ENCODE measurements at regions not wholly inside any gene's neighbourhood (a gene's known extent, or its start where the extent isn't known, plus 50 kb on each side); places are given as distances from the start of the nearest gene placed in this dataset.

DNA sequence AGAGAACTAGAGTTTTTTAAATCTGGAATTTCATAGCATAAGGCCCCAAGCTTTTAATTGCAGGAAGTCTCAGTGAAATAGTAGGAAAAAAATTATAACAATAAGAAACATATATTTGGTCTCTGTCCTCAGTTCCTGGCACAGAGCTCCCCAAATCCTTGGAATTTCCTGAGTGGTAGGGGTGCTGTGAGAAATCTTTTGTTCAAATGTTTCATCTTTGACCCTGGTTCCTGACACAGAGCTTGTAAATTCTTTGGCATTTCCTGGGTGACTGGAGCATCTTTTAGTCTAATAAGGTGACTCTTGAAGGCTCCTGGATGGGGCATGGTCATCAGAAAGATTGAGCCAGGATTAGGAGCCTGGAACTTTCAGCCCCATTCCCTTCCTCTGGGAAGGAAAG is 225.7 kb upstream of the AJAP1 start:
- Histone ChIP-seq H3K4me3 (ENCODE audit: low read depth, low read length) (no peak overlapping the region), H3K36me3 (ENCODE audit: insufficient read depth) (no peaks in the 10 kb centered on the region), H3K4me1 (ENCODE audit: insufficient read depth) (no peaks in the 10 kb centered on the region), H3K27ac (ENCODE audit: low read depth) (no peak overlapping the region)
- DNase-seq (ENCODE audit: extremely low spot score) = no peak

DNA sequence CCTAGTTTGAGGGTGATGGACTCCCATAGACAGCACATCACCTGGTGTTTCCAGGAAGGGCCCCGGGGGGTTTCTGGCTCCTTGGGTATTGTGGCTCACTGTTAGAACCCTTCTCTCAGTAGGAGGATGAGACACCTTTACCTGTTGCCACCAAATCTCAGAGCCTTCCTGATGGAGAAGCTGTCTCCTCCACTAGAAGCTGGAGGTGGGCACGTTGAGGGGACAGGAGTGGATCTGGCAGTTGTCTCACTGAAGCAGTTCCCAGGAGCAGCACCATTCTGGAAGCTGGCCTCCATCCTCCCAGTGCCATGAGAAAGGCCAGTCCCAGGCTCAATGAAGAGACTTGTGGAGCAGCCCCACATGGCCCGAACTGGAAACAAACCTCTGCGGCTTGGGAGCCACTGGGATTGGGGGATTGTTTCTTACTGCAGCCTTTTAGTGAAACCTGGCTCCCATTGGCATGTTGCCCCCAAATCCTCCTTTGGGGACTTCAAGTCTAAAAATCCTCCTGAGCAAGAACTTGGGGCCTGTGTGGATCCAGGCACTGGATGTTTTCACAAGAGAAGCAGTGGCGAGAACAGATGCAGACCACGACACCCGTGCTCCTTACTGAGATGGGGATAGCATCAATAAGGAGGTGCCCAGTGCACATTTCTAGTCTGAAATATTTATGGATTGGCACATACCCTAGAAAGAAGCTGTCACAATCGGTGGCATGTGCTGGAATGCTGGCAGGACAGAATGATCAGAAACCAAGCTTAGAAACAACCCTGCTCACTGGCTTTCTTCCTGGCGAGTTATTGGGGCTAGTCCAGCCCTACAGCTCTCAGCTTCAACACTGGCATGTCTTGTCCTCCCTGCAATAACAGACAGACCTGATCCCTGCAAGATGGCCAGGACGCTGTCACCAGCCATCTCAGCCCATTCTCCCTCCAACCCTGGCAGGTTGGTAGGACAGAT is 223.7 kb upstream of the AJAP1 start:
- H3K4me1 ChIP-seq (ENCODE audit: insufficient read depth) = no peaks in the 10 kb centered on the region
- 84% methylated on average over 10 of the region's 10 CpGs for WGBS
- DNase-seq (ENCODE audit: extremely low spot score) = no peak

GRCh38 chr1:4431491-4431890 is 222.9 kb upstream of the AJAP1 start:
- Histone ChIP-seq H3K36me3 (ENCODE audit: insufficient read depth) (no peaks in the 10 kb centered on the region), H3K4me1 (ENCODE audit: insufficient read depth) (no peaks in the 10 kb centered on the region), H3K4me3 (ENCODE audit: low read depth, low read length) (no peak overlapping the region), H3K27ac (ENCODE audit: low read depth) (no peak overlapping the region)
- WGBS = 70% methylated on average over 6 of the region's 6 CpGs
- no peak for DNase-seq (ENCODE audit: extremely low spot score)

More for the DNA sequence above, 223.7 kb upstream of the AJAP1 start:
- Histone ChIP-seq H3K4me3 (ENCODE audit: low read depth, low read length) (no peak overlapping the region), H3K36me3 (ENCODE audit: insufficient read depth) (no peaks in the 10 kb centered on the region), H3K27ac (ENCODE audit: low read depth) (no peak overlapping the region)

- Histone ChIP-seq H3K36me3 (ENCODE audit: insufficient read depth) (no peaks in the 10 kb centered on the region), H3K27ac (ENCODE audit: low read depth) (no peak overlapping the region), H3K4me3 (ENCODE audit: low read depth, low read length) (no peak overlapping the region), H3K4me1 (ENCODE audit: insufficient read depth) (no peaks in the 10 kb centered on the region)
- no peak for DNase-seq (ENCODE audit: extremely low spot score)
- WGBS = 92% methylated on average over 7 of the region's 7 CpGs
Measured at GRCh38 chr1:4433075-4433474, 221.3 kb upstream of the AJAP1 start.

DNA sequence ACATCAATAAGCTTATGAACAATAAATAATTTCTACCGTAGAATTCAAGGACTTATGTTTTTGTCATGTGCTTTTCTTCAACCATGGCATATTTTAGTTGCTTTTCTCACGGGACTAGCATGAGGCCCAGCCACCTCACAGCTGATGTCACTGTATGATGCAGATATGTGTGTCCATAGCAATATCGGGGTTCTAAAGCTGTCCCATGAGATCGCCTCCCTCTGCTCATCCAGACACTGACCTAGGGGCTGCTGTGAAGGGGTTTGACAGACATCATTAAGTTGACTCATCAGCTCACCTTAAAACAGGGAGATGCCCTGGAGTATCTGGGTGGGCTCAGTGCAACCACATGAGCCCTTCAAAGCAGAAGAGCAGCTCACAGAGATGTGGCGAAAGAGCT is 210.3 kb upstream of the AJAP1 start:
- H3K36me3 ChIP-seq (ENCODE audit: insufficient read depth) = no peaks in the 10 kb centered on the region
- no peak overlapping the region for H3K27ac ChIP-seq (ENCODE audit: low read depth)
- H3K4me1 ChIP-seq (ENCODE audit: insufficient read depth) = no peaks in the 10 kb centered on the region
- 87% methylated on average over 5 of the region's 5 CpGs for WGBS
- no peak for DNase-seq (ENCODE audit: extremely low spot score)
- H3K4me3 ChIP-seq (ENCODE audit: low read depth, low read length) = no peak overlapping the region

DNA sequence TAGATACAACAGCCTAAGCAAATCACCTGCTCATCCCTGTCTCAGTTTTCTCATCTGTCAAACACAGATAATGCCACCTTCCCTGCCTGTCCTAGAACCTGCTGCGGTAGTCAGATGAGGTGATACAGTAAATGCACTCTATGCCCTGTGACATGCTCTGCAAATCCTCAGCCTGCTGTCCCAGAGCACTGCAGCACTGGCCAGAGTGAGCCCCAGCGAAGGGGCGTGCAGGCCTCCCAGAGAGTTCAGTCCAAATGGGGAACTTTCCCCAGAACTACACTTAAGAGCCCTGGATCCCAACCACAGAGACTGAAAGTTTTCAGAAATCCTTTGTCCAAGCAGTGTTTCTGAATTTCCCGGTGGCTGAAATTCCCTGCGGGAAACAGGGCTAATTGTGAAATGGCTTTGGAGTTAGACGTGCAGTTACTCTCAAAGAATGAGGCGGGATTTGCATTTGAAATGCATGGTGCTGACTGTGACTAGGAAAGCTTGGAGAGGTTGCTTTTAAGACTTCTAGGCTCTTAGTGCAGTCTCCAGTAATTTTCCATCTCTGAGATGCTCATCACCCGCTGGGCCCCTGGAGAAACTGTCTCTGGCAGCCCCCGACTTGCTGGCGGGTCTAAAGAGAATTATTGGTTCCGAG is 206.5 kb upstream of the AJAP1 start:
- Histone ChIP-seq H3K36me3 (ENCODE audit: insufficient read depth) (no peaks in the 10 kb centered on the region), H3K4me1 (ENCODE audit: insufficient read depth) (no peaks in the 10 kb centered on the region), H3K27ac (ENCODE audit: low read depth) (no peak overlapping the region), H3K4me3 (ENCODE audit: low read depth, low read length) (no peak overlapping the region)
- DNase-seq (ENCODE audit: extremely low spot score) = no peak
- WGBS = 51% methylated on average over 11 of the region's 11 CpGs

DNA sequence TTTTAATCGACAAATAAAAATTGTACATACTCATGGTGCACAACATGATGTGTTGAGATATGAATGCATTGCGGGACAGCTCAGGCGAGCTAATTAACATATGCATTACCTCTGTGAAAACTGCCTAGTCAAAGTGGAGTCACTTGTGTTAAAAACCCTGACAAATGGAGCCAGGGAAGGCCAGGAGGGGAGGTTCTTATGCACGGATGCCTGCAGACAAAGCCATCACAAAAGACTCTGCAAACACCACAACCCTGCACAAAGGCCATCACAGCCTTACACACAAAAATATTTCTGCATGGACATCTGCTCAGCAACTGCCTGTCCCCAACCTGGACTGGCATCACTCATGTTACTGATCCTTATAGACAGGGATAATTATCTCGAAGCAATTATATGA is 204.4 kb upstream of the AJAP1 start:
- Histone ChIP-seq H3K36me3 (ENCODE audit: insufficient read depth) (no peaks in the 10 kb centered on the region), H3K4me3 (ENCODE audit: low read depth, low read length) (no peak overlapping the region), H3K27ac (ENCODE audit: low read depth) (no peak overlapping the region), H3K4me1 (ENCODE audit: insufficient read depth) (no peaks in the 10 kb centered on the region)
- 86% methylated on average over 5 of the region's 5 CpGs for WGBS
- DNase-seq (ENCODE audit: extremely low spot score) = no peak

GRCh38 chr1:4452701-4453100 is 201.7 kb upstream of the AJAP1 start:
- Histone ChIP-seq H3K27ac (ENCODE audit: low read depth) (no peak overlapping the region), H3K4me1 (ENCODE audit: insufficient read depth) (no peaks in the 10 kb centered on the region), H3K4me3 (ENCODE audit: low read depth, low read length) (no peak overlapping the region), H3K36me3 (ENCODE audit: insufficient read depth) (no peaks in the 10 kb centered on the region)
- WGBS = 30% methylated on average over 1 of the region's 1 CpG
- DNase-seq (ENCODE audit: extremely low spot score) = no peak

DNA sequence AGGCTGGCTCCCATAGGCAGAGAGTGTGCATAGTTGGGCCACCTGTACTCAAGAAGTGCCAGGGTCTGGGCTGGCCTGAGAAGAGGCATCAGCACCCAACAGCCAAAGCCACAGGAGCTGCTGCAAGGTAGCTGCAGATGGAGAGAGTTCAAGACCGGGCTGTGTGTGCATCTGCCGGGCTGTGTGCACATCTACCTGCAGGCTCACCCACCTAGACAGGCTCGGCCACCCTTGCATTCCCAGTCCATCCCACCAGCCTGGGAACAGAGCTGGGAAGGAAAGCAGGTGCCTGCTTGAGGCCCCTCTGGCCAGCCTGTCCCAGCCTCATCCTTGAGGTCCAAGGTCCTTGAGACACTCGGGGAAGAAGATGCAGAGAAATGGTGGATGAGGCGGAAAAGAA is 194.4 kb upstream of the AJAP1 start:
- no peak overlapping the region for H3K27ac ChIP-seq (ENCODE audit: low read depth)
- 88% methylated on average over 5 of the region's 5 CpGs for WGBS
- H3K4me1 ChIP-seq (ENCODE audit: insufficient read depth) = no peaks in the 10 kb centered on the region
- no peak for DNase-seq (ENCODE audit: extremely low spot score)
- H3K36me3 ChIP-seq (ENCODE audit: insufficient read depth) = no peaks in the 10 kb centered on the region
- no peak overlapping the region for H3K4me3 ChIP-seq (ENCODE audit: low read depth, low read length)

- no peak overlapping the region for H3K4me3 ChIP-seq (ENCODE audit: low read depth, low read length)
- WGBS = 79% methylated on average over 14 of the region's 14 CpGs
- no peaks in the 10 kb centered on the region for H3K36me3 ChIP-seq (ENCODE audit: insufficient read depth)
- no peak overlapping the region for H3K27ac ChIP-seq (ENCODE audit: low read depth)
- no peak for DNase-seq (ENCODE audit: extremely low spot score)
- H3K4me1 ChIP-seq (ENCODE audit: insufficient read depth) = no peaks in the 10 kb centered on the region
Measured at GRCh38 chr1:4460651-4461050, 193.8 kb upstream of the AJAP1 start.

GRCh38 chr1:4461726-4462290 is 192.6 kb upstream of the AJAP1 start:
- no peak for DNase-seq (ENCODE audit: extremely low spot score)
- Histone ChIP-seq H3K27ac (ENCODE audit: low read depth) (no peak overlapping the region), H3K4me3 (ENCODE audit: low read depth, low read length) (no peak overlapping the region), H3K36me3 (ENCODE audit: insufficient read depth) (no peaks in the 10 kb centered on the region), H3K4me1 (ENCODE audit: insufficient read depth) (no peaks in the 10 kb centered on the region)
- WGBS = 88% methylated on average over 14 of the region's 14 CpGs

- Histone ChIP-seq H3K36me3 (ENCODE audit: insufficient read depth) (no peaks in the 10 kb centered on the region), H3K4me3 (ENCODE audit: low read depth, low read length) (no peak overlapping the region), H3K27ac (ENCODE audit: low read depth) (no peak overlapping the region), H3K4me1 (ENCODE audit: insufficient read depth) (no peaks in the 10 kb centered on the region)
- DNase-seq (ENCODE audit: extremely low spot score) = no peak
- WGBS = 72% methylated on average over 13 of the region's 13 CpGs
Measured at GRCh38 chr1:4462831-4463484, 191.5 kb upstream of the AJAP1 start.

- Histone ChIP-seq H3K36me3 (ENCODE audit: insufficient read depth) (no peaks in the 10 kb centered on the region), H3K4me3 (ENCODE audit: low read depth, low read length) (no peak overlapping the region), H3K4me1 (ENCODE audit: insufficient read depth) (no peaks in the 10 kb centered on the region), H3K27ac (ENCODE audit: low read depth) (no peak overlapping the region)
- 81% methylated on average over 9 of the region's 9 CpGs for WGBS
- DNase-seq (ENCODE audit: extremely low spot score) = no peak
Measured at GRCh38 chr1:4463631-4464030, 190.8 kb upstream of the AJAP1 start.

All from urinary bladder (tissue), 3 donors.